GM21786 (cell line): ENCODE measurements at regions not wholly inside any gene's neighbourhood (a gene's known extent, or its start where the extent isn't known, plus 50 kb on each side); places are given as distances from the start of the nearest gene placed in this dataset.
"Not testable (repeated sequence)": the region's sequence is repeated elsewhere in the genome, so short reads cannot be mapped to it uniquely, and the experiment has no call there.

ENCODE experiments used
- ATAC-seq: cut with Tn5 transposase; IDR thresholded peaks from one replicate; pipeline ENCODE4 v1.9.1; 2021; ENCODE audit not compliant: unreplicated experiment

- ATAC-seq: no peak
Measured at GRCh38 chr2:11950896-11951295, 204.5 kb downstream of the LPIN1 start.

- not testable (repeated sequence) for ATAC-seq
Measured at GRCh38 chr2:11951492-11951891, 205.1 kb downstream of the LPIN1 start.

GRCh38 chr2:11953258-11953657 lies 206.8 kb downstream of the LPIN1 start:
- ATAC-seq: no peak

- no peak for ATAC-seq
Measured at GRCh38 chr2:11955314-11955713, 208.9 kb downstream of the LPIN1 start.

- ATAC-seq: no peak
Measured at GRCh38 chr2:11955884-11956291, 209.5 kb downstream of the LPIN1 start.

- ATAC-seq: no peak
Measured at GRCh38 chr2:11962707-11963328, 216.4 kb downstream of the LPIN1 start.

GRCh38 chr2:11963966-11964365 lies 217.5 kb downstream of the LPIN1 start:
- ATAC-seq: no peak

- no peak for ATAC-seq
Measured at GRCh38 chr2:11967946-11968465, 221.6 kb downstream of the LPIN1 start.

- no peak for ATAC-seq
Measured at GRCh38 chr2:11968521-11968920, 222.1 kb downstream of the LPIN1 start.

GRCh38 chr2:11969774-11970173 lies 223.3 kb downstream of the LPIN1 start:
- no peak for ATAC-seq

GRCh38 chr2:11974573-11974972 lies 228.1 kb downstream of the LPIN1 start:
- no peak for ATAC-seq

GRCh38 chr2:11975373-11975772 lies 228.9 kb downstream of the LPIN1 start:
- ATAC-seq: no peak

- ATAC-seq: no peak
Measured at GRCh38 chr2:11976073-11976472, 229.6 kb downstream of the LPIN1 start.

GRCh38 chr2:11977766-11978524 lies 231.5 kb downstream of the LPIN1 start:
- ATAC-seq: no peak

- ATAC-seq: no peak
Measured at GRCh38 chr2:11980809-11981208, 234.4 kb downstream of the LPIN1 start.

GRCh38 chr2:11983401-11983800 lies 237.0 kb downstream of the LPIN1 start:
- ATAC-seq: no peak

- no peak for ATAC-seq
Measured at GRCh38 chr2:11983870-11984269, 237.4 kb downstream of the LPIN1 start.

- no peak for ATAC-seq
Measured at GRCh38 chr2:11984316-11985158, 238.1 kb downstream of the LPIN1 start.

GRCh38 chr2:11985817-11986566 lies 239.6 kb downstream of the LPIN1 start:
- ATAC-seq: no peak

- ATAC-seq: no peak
Measured at GRCh38 chr2:11987151-11987550, 240.7 kb downstream of the LPIN1 start.
